ENCODE measurements at regions not wholly inside any gene's neighbourhood (a gene's known extent, or its start where the extent isn't known, plus 50 kb on each side); places are given as distances from the start of the nearest gene placed in this dataset.

DNA sequence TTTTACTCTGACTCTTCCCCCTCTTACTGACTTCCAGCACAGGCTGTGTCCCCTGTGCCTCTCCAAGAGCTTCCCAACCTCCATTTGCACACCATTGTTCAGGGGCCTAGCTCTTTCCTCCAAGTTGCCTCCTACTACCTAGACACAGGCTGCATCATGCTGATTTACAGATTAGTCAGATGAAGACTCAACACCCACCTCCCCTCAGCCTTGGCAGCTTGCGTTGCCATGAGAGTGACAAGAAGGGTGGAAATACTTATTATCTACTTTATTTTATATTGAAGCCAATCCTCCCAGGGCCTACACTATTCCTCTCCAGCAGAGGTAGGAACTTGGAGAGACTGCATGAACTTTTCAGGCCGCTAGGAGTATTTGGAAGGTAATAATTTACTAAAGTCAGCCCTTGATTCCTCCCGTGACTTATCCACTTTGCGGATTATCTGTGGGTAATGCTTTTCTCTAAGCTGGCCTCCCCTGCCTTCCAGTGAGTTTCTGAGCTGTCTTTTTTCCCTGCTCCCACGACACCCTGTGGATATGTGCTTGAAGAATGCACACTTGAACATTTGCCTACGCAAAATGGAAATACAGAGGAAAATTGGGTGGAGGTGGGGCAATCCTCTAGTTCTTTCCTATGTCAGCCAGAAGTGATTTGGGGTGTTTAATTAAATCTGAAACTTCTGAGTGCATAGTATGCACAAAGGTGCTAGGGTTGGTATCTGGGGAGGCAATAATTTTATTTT is 74.1 kb upstream of the TMEM164 start:
- DNase-seq (ENCODE audit: low read depth in 2 of 2): no peak

DNA sequence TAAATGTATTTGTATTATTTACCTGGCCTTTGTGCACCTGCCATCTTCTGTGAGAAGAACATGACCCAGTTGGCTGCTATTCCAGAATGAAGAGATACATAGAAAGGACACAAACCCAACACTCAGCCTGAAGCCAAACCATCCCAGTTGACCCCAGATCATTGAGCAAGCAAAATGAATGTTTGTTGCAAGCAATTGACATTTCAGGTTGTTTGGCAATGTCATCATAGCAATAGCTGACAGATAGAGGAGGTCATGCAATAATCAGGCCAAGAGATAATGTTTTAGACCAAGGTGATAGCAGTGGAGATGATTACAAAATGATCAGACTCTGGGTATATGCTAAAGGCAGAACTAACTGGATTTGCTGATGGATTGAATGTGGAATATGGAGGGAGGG is 71.2 kb upstream of the TMEM164 start:
- no peak for DNase-seq (ENCODE audit: low read depth in 2 of 2)

DNA sequence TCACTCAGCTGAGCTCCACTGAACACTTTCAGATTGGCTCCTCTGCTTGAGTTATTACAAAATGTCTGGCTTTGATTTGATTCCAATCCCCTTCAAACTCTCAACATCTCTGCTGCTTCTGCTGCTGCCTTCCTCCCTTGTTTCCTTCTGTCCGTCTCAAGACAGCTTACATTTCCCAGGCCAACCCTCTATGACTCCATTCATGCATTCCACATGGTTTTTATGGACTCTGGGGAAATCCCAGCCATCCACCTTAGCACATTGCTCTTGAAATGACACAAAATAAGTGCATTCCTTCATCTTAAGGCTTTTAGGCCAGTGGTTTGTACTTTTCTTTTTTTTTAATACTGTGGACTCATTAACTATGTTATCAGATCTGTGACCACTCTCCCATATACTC is 68.5 kb upstream of the TMEM164 start:
- DNase-seq (ENCODE audit: low read depth in 2 of 2): no peak

DNA sequence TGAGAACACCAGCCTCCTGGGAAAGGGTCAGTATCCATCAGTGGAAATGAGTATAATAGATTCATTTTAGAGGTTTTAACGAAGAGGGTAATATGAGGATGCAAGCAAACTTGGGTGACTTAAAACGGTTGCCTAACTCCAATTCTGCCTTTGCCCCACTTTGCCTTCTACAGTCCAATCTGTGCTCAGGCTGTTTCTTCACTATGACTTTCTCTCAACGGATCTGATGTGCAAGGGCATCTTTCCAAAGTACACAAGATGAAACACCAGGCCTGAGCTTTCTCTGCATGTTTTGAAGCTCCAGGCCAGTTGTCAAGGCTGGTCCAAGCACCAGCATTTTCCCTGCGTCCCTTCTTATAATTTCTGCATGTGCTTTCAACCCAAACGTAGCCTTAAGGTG is 68.0 kb upstream of the TMEM164 start:
- no peak for DNase-seq (ENCODE audit: low read depth in 2 of 2)

DNA sequence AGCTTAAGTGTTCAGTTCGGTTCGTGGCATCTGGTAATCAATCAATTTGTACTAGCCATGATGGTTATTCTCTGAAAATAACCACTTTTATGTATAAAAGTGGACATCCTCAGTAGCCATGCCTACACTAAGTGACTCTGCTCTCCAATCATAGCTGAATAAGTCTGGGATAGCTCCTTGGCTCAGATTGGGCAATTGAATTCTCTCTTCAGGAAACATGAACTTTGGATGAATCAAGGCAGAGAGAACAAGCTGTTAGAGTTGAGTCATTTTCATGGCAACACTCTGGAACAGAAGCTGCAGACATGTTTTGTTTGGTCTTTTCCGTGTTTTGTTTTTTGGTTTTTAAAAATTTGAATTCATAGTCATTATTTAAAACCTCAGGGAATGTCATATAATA is 66.8 kb upstream of the TMEM164 start:
- DNase-seq (ENCODE audit: low read depth in 2 of 2): no peak

DNA sequence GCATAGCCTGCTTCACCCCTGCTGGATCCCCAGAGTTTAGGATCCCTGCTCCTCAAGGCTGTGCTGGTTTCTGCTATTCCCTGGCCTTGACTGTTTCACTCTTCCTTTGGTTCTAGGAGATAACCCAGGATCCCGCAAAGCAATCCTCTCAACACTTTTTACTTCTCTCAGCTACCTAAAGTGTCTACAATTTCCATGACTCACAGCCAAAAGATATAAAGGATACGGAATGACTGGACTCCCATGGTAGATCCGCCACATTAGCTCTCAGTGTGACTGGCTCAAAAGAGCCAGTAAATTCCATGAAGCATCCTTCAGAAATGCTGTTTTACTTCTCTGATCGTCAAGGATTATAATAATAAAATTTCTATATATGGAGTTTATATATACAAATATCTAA is 66.3 kb upstream of the TMEM164 start:
- DNase-seq (ENCODE audit: low read depth in 2 of 2): no peak

DNA sequence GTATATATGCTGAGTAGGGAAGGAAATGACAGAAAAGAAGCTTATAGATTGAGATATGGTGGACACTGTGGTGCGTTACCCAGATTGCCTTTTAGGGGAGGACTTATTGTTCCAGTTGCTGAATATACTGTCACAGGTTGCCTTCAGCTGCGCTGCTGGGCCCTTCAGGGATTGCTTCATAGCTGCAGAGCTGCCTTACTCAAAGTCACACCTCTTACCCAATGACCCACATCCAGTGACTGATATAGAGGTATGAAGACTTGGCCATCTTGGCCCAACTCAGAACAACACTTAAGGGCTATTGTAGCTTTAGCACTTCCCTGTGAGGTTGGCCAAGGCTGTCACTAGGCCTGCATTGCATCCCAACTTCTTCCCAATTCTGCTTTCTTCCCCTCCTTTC is 63.4 kb upstream of the TMEM164 start:
- no peak for DNase-seq (ENCODE audit: low read depth in 2 of 2)

DNA sequence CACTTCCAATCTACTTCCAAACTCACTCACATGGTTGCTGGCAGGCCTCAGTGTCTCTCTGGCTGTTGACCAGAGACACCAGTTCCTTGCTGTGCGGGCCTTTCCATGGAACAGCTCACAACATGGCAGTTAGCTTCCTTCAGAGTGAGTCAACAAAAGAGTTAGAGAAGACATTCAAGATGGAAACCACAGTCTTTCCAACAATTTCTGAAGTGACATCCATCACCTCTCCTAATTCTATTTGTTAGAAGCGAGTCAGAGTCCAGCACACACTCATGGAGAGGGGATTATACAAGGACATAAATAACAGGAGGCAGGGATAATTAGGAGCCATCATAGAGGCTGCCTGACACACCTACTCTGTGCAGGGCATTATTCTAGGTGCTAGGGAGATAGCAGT is 62.5 kb upstream of the TMEM164 start:
- DNase-seq (ENCODE audit: low read depth in 2 of 2): no peak

DNA sequence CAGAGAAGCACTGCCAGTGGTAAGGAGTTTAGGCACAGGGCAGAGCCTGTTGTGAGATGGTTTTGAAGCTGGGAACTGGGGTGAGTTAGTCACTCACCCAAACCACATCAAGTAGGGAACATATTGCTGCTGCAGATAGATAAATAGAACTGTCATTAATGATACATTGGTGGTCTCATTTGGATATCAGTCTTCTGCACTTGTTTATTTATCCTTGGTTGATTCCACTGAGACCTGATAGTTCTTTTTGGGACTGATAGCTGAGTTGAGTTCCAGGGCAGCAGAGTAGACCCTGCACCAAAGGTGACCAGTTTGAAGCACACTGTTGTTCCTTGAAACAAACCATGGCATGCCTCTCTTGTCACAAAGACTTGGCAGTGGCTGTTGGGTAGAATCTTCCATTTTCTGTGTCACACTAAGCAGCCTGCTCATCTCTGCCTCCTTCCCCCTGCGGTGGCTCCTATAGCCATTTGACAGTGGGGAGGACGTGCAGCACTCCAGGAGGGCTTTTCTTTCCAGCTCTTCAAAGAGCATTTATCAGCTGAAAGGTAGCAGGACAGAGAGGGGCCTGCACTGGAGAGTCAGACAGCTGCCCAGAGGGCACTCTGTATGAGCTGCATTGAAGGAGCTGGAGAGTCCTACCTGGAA is 59.7 kb upstream of the TMEM164 start:
- DNase-seq (ENCODE audit: low read depth in 2 of 2): no peak

DNA sequence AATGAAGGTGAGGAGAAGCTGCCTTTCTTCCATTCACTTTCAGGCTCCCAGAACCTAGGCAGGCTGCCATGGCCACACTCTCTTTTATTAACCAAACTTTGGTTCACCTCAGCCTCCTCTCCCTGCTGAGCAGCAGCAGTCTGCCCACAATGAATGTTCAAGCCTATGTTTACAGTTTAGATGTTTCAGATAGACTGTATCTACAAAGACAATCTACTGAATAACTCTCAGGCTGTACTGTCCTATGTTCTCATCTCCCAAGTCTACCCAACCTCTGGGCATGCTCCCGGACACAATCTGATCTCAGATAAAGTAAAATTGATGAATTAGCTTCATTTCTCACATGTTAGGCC is 59.2 kb upstream of the TMEM164 start:
- DNase-seq (ENCODE audit: low read depth in 2 of 2): no peak

DNA sequence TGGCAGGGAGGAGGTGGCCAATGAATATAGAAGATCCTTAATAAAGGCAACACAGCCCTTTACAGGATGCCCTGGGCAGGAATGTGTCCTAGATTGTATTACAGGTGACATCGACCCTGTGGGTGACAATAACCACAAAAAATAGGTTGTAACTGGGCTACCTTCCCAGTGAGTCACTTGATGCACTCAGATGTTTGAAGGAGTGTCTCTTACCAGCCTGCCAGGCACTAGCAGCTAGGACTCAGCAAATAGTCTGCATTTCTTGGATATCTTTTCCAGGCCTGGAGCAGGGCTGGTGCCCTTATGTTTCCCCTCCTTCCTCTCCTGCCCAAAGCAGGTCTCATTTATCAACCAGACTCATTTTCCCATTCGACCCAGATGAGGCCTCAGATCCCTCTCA is 50.9 kb upstream of the TMEM164 start:
- DNase-seq (ENCODE audit: low read depth in 2 of 2): no peak

DNA sequence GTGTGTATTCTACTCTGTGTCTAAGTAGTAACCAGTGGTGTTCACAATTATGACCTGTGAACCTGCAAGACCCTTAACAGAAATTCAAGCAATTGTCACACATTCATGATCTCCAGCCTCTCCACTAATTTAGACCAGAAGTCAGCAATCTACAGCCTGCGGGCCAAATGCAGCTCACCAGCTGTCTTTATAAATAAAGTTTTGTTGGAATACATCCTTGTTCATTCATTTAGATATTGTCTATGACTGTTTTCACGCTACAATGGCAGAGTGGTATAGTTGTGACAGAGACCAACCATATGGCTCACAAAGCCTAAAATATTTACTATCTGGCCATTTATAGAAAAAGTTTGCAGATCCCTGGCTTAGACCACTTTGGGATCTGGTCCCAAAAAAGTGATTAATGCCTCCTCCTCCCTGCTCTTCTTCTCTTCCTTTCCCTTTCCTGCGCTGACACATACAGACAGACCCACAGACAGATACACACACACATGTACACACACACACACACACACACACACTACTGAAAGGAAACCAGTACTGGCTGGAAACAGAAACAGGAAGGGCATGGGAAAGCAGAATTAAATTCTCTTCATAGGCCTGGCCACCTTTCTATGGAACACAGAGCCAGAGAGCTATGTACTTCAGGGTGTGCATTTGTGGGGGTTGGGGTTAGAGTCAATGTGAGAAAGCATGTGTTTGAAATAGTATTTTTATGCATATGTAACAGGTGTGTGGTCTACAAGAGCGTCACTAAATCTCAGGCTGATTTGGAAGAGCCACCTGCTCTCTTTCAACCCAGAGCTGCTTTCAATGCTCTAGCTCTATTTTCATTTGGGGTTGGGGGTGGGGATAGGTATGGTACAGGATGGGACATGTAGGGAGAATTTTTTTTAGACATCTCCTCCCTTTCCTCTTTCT is 49.7 kb upstream of the TMEM164 start:
- DNase-seq (ENCODE audit: low read depth in 2 of 2): no peak
